AG04450 (cell line): ENCODE measurements at regions not wholly inside any gene's neighbourhood (a gene's known extent, or its start where the extent isn't known, plus 50 kb on each side); places are given as distances from the start of the nearest gene placed in this dataset.

Experiments
- CTCF ChIA-PET: fragments of 300-600, 350-600 bp; formaldehyde crosslinking; extraction: SDS; loops from one replicate; lab custom pipeline; 2022; ENCODE audit warnings: antibody characterized with exemption, inconsistent platforms; lab: Charles Lee
- POLR2A ChIA-PET: fragments of 350-600 bp; formaldehyde crosslinking; extraction: SDS; loops from one replicate; lab custom pipeline; 2021; ENCODE audit warnings: antibody characterized with exemption, inconsistent platforms; lab: Yijun Ruan, JAX
- DNase-seq: peaks from one replicate; pipeline ENCODE4 v3.0.0-alpha.2; 2011; ENCODE audit warnings: low read depth, low spot score
- H3K27ac ChIP-seq: one replicate; pipeline ENCODE4 v1.5.1; 2012; ENCODE audit warnings: low read depth, low read length, control low read depth
- H3K27me3 ChIP-seq: one replicate; pipeline ENCODE4 v1.6.0; 2012; ENCODE audit warnings: low read length; ENCODE audit not compliant: control insufficient read depth, insufficient read depth
- H3K4me3 ChIP-seq: 2 replicates; pipeline ENCODE4 v1.5.1; 2011; ENCODE audit warnings: mild to moderate bottlenecking, low read depth, low read length, control low read depth
- H3K9me3 ChIP-seq: 2 replicates; pipeline ENCODE4 v1.5.1; 2012; ENCODE audit warnings: low read length; ENCODE audit not compliant: control insufficient read depth, insufficient read depth
- TF ChIP-seq, protein P1 (sequence below): IDR thresholded peaks from 2 replicates; pipeline ENCODE4 v1.5.1; 2011; ENCODE audit warnings: low read depth, low read length, control low read depth, inconsistent platforms

DNA sequence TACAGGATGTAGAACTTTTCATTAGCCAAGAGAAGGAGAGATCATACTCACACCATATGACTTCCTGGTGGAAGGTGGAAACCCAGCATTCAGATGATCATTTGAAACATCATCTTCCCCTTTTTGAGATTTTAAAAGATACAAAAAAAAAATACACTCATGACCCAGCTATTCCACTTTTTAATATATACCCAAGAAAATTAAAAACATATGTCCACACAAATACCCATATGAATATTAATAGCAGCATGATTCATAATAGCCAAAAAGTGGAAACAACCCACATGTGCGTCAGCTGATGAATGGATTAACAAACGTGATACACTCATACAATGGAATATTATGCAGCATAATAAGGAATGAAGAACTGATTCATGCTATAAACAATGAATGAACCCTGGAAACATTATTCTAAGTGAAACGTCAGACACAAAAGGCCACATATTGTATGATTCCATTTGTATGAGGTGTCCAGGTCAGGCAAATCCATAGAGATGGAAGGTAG lies 130.0 kb upstream of the SGK1 start:
- peak; percentile 83 for DNase-seq
- ChIA-PET CTCF (no interaction called here), POLR2A (interaction anchor here (0.6 to 1.2 kb wide), 2 partner anchors 9 to 271 kb away, joined by 4 to 10 read pairs; no protein-coding TSS in a partner anchor)

DNA sequence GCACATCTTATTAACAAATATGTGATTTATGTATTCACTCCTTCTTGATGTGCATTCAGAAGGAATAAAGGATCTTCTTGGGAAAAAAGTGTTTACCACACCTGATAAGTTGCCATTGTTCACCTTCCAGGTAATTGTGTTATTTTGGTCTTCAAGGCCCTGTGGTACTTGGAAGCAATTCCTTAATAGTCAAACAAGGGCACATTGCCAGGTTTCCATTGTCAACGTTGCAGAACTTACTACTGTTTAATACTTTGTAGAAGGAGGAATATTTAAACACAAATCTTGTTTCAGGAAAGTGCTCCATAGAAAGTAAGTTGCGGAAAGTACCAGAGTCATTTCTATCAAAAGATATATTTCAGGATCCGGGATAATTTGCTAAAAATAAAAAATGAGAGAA lies 129.5 kb upstream of the SGK1 start:
- peak overlapping the region; percentile 3 for H3K27ac ChIP-seq
- POLR2A ChIA-PET: interaction anchor here (1.2 kb wide), 1 partner anchor 270 kb away, joined by 4 read pairs; no protein-coding TSS in a partner anchor
- no peak for DNase-seq

More for the DNA sequence above, 130.0 kb upstream of the SGK1 start:
- Histone ChIP-seq H3K27ac (peak overlapping the region; percentile 79), H3K4me3 (no peak overlapping the region), H3K9me3 (no peaks in the 10 kb centered on the region), H3K27me3 (no peaks in the 10 kb centered on the region)
- TF ChIP-seq, protein P1, sequence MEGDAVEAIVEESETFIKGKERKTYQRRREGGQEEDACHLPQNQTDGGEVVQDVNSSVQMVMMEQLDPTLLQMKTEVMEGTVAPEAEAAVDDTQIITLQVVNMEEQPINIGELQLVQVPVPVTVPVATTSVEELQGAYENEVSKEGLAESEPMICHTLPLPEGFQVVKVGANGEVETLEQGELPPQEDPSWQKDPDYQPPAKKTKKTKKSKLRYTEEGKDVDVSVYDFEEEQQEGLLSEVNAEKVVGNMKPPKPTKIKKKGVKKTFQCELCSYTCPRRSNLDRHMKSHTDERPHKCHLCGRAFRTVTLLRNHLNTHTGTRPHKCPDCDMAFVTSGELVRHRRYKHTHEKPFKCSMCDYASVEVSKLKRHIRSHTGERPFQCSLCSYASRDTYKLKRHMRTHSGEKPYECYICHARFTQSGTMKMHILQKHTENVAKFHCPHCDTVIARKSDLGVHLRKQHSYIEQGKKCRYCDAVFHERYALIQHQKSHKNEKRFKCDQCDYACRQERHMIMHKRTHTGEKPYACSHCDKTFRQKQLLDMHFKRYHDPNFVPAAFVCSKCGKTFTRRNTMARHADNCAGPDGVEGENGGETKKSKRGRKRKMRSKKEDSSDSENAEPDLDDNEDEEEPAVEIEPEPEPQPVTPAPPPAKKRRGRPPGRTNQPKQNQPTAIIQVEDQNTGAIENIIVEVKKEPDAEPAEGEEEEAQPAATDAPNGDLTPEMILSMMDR: no peak

DNA sequence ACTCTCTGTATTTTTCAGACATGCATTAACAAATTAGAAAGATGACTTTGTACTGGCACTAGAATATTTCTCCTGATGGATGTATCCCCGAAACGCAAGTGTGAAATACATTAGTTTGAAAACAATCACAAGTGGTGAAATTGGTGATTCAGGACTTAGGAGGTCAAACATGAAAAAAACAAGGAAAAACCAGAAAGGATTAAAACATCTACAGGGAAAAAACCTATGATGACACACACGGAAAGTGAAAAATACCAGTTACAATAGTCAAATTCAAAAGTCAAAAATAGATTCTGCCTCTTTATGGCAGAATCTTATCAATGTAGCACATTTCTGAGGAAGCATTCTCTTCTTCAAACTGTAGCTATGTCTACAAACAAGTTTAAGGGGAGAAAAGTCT lies 129.0 kb upstream of the SGK1 start:
- no peaks in the 10 kb centered on the region for H3K9me3 ChIP-seq
- DNase-seq: no peak
- no peak overlapping the region for H3K4me3 ChIP-seq
- POLR2A ChIA-PET: no interaction called here
- TF ChIP-seq, protein P1: no peak
- no peaks in the 10 kb centered on the region for H3K27me3 ChIP-seq
- no peak overlapping the region for H3K27ac ChIP-seq
- CTCF ChIA-PET: no interaction called here

More for the DNA sequence above, 129.5 kb upstream of the SGK1 start:
- Histone ChIP-seq H3K9me3 (no peaks in the 10 kb centered on the region), H3K27me3 (no peaks in the 10 kb centered on the region), H3K4me3 (no peak overlapping the region)
- TF ChIP-seq, protein P1: no peak
- CTCF ChIA-PET: no interaction called here

DNA sequence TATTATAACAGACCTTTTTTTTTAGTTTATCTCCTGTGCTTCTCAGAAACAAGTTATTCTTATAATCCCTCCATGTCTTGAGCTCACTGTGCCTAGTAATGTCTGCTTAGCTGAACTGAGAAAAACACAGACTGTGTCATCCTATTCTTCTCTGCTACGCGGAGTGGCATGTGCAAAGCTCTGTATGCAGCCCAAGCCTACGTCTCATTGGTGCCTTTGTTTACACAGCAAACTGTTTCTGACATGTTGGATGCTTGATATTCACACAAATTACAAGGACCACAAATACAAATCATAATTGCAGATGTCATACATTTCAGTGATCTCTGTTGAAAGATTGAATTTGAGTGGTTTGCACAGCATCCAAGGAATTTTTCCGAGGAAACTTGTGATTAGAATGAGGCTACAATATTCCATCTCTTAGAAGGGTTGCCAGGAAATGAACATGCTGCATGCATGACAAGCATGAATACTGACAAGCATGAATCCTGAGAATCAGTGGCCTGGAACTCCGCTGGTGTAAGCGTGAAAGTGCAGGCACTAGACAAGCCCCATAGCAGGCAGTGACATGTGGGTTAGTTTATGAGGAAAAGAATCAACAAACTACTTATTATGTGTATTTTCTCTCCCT lies 128.4 kb upstream of the SGK1 start:
- ChIA-PET CTCF (no interaction called here), POLR2A (interaction anchor here (0.5 kb wide), 1 partner anchor 104 kb away, joined by 3 read pairs; no protein-coding TSS in a partner anchor)
- no peak overlapping the region for H3K27ac ChIP-seq
- H3K9me3 ChIP-seq: no peaks in the 10 kb centered on the region
- no peak overlapping the region for H3K4me3 ChIP-seq
- no peaks in the 10 kb centered on the region for H3K27me3 ChIP-seq
- no peak for DNase-seq
- TF ChIP-seq, protein P1: no peak

DNA sequence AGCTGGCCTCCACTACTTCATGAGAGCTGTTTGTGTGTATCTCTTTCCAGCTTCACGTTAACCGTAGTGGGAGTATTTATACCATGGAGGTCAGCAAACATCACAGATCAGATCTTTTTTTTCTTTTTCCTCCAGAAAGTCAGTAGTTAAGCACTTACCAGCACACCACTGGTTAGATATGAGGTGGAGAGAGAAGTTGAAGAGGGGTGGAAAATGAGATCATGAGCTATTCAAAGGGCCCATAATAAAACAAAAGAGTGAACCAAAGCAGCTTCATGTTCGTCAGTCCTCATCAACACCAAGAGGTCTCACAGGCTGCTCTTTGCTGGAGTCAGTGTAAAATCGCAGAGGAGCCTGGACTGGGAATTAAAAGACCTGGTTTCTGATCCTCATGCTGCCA lies 125.1 kb upstream of the SGK1 start:
- no peaks in the 10 kb centered on the region for H3K9me3 ChIP-seq
- H3K27ac ChIP-seq: no peak overlapping the region
- no peak overlapping the region for H3K4me3 ChIP-seq
- CTCF ChIA-PET: interaction anchor here (0.6 to 0.7 kb wide), 2 partner anchors 197 to 522 kb away, joined by 3 read pairs; no protein-coding TSS in a partner anchor
- no peak for DNase-seq
- POLR2A ChIA-PET: interaction anchor here (0.6 kb wide), 1 partner anchor 198 kb away, joined by 3 read pairs; no protein-coding TSS in a partner anchor
- TF ChIP-seq, protein P1: no peak
- H3K27me3 ChIP-seq: no peaks in the 10 kb centered on the region
